ENCODE measurements at regions not wholly inside any gene's neighbourhood (a gene's known extent, or its start where the extent isn't known, plus 50 kb on each side); places are given as distances from the start of the nearest gene placed in this dataset.
"Not testable (repeated sequence)": the region's sequence is repeated elsewhere in the genome, so short reads cannot be mapped to it uniquely, and the experiment has no call there.

DNA sequence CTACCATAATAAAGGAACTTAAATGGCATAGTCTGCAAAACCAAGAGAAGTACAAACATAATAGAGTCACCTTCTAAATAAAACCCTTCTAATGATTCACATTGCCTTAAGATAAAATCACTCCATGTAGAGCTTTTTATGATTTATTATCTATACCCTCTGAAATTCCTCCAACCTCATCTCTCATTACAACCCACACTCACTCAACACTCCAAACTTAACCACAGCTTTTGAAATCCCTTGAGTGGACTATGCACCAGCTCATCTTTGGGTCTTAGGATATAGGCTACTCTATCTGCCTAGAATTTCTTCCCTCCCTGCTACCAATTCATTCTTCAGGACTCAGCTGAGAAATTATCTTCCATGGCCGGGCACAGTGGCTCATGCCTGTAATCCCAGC, 122.5 kb downstream of the CETN3 start:
- no peak for DNase-seq (ENCODE audit: low spot score)

DNA sequence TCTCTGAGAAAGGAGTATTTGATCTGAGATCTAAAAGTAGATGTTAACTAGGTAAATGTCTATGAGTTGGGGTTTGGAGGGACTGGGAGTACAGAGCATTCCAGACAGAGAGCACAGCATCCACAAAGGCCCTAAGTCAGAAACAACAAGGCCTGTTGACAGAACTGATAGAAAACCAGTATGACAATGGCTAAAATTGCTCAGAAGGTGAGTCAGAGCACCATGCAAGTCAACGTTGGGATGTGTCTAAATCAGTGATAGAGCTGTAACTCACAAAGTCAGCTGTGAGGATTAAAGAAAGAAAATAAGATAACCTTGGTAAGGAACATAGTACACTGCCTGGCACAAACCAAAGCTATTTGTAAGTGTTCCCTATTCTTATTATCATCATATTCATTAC, 124.0 kb downstream of the CETN3 start:
- no peak for DNase-seq (ENCODE audit: low spot score)

DNA sequence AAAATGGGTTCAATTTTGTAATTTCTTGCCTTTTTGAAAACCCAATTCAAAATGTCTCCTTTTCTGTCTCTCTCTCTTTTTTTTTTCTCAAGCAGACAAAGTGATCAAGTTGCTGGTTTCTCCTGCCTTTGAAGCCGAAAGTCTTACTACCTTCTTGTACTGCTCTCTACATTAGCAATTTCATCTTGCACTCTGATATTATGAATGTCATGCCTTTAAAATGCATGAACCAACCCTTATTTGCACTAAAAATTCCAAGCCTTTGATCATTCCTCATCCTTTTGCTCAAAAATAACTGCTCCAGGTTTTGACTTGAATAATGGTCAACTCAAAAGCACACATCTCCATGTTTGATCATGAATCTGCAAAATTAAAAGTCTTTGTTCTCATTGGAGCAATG, 125.2 kb downstream of the CETN3 start:
- no peak for DNase-seq (ENCODE audit: low spot score)

DNA sequence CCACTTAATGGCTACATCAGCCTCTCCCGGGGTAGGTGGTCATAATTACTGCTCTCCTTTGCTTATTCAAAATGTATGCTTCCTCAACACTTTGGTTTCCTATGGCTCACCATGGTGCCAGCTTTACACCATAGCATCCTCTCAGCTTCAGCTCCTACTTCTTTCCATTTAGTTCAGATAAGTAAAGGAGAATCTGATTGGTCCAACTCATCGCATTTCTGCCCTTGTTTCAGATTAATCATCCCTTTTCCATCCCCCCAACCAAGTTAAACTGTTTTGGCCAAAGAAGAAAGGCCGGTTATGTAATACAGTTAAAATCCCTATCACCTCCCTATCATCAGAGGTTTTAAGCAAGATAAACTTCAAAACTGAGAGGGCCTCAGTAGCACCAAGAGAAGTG, 130.5 kb downstream of the CETN3 start:
- no peak for DNase-seq (ENCODE audit: low spot score)

DNA sequence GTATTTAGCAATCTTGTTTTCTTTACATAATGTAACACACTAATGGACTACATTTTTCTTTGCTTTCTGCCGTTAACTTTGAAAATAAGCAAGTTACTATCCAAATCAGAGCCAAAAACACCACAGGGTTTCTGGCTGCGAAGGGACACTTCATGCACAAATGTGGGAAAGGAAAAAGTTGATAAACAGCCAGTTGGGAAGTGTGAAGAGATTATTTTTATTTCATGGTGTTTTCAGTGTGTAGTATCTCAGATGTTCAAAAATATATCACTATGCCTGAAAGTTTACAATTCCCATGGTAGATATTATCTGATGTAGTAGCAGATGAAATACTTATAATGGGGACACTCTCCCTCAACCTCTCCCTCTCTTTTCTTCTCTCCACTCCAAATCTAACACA, 135.3 kb downstream of the CETN3 start:
- DNase-seq (ENCODE audit: low spot score) = no peak

DNA sequence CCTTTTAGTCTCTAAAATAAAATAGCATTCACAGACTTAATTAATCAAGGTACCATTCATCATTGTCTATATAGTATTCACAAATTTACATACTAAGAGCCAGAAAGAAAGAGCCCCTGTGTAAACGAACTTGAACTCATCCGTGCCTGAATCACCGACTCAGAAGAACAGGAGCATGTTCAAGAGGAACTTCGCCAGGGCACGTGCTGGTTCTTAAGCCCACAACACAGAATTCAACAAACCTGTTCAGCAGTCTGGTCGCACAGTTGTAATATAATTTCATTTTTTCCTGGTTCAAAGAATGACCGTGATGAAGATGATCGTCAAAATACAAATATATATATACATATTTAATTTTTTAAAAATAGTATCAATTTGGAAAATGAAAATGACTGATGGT, 141.9 kb downstream of the CETN3 start:
- no peak for DNase-seq (ENCODE audit: low spot score)

DNA sequence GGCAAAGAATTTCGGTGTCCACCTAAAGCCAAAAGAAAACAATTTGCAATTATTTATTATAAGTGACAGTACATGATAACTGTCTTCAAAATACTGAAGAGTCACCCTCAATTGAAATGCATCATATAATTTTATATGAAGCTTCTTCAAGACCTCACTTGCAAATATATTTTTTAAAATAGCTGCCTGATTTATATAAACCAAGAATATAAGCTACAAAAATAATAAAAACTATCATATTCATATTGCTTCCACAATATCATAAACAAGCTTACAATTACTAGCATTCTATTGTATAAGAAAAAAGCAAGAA, 144.1 kb downstream of the CETN3 start:
- DNase-seq (ENCODE audit: low spot score) = no peak

DNA sequence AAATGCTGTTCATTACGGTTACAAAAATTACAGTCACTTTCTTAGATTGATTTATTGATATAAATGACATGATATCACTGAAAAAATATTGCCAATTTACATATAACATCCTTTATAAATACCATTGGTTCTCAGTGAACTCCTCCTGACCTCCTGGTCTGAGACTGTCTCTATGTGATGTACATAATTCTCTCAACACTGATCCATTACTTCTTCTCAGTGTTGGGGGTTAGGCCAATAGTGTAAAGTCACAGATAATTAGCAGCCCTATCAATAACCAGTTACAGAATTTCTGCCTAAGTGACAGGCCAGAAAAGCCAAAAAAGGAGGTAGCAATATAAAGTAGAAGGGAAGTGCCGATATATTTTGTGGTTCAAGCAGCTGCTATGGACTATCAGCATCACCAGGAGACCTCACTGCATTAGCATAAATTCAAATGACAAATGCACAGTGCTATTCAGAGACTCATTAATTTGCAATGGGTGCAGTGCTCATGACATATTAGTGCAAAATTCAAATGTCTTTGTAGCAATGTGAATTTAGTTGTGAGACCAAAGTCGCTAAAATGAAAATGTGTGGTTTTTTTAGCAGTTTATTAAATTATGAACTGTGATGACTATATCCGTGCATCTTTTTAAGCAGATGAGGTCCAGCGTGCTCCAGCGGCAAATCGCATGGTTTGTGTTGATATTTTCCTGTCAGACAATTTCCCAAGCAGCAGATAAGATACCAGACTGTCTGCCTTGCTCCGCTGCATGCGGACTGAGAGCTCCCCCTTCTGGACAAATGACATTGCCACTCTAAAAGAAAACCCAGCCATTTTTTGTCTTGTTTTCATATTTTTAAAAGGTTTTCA, 144.6 kb downstream of the CETN3 start:
- DNase-seq (ENCODE audit: low spot score) = no peak

DNA sequence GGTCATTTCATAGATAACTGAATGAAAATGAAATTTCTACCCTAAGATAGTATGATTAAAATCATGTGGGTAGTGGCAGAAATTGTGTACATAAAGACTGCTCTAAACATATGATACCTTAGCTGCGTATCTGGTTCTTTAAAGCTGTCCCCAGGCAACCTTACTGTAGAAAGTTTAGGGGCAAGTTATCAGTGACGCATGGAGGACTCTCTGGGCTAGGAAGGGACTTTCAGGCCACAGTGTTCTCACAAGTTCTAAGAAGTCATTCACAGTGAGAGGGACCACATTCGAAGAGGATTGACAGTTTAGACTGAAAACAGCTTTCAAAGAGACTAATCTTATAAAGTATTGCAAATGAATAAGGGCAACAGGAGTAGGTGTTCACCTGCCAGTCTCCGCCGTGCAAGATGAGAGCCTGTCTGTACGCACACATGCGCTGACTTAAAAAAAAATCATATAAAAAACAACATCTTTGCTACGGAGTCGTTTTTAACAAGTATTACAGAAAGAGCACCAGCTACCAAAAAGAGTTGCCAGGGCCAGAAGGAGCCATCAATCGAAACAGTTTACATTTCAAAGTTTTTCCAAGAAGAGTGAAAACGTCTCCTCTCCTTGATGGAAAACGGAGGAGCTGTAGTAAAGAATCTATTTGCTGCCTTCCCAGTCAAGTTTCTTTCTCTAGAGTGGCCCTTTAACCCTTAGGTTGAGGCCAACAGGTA, 146.3 kb downstream of the CETN3 start:
- DNase-seq (ENCODE audit: low spot score) = no peak

DNA sequence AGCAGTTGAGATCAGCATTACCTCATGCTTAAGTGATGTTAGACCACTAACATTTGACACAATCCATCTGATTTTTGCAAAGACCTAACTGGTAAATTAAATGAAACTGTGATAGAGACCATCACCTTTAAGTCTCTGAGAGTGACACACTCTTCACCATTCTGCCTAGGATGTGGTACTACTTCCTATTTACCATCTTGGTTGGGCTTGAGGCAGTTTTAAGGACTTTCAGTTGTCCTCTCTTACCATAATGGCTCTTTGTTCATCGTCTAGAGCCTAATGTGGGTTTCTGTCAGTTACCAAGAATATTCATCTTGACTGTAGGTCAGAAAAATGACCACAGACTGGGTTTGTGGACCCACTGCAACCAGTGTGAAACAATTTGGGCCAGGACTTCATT, 158.1 kb downstream of the CETN3 start:
- DNase-seq (ENCODE audit: low spot score) = no peak

DNA sequence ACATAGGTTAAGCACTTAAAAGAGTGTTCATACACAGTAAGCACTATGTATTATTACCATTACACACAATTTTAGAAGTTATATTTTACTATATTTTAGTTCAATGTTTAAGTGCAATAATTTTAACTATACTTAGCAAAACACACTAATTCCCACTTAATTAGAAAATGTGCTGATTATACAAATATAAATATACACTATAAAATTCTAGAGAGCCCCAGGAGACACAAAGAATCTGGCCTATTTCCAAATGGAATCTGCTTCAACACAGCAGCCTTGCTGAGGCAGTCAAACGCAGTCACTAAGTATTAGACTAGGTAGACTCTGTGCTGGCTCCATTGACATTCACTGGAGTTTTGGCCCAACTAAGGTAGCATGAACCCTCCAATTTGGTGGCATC, 160.9 kb downstream of the CETN3 start:
- no peak for DNase-seq (ENCODE audit: low spot score)

DNA sequence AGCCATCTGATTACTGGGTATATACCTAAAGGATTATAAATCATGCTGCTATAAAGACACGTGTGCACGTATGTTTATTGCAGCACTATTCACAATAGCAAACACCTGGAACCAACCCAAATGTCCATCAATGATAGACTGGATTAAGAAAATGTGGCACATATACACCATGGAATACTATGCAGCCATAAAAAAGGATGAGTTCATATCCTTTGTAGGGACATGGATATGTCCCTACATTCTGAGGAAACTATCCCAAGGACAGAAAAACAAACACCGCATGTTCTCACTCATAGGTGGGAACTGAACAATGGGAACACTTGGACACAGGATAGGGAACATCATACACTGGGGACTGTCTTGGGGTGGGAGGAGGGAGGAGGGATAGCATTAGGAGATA, 165.7 kb downstream of the CETN3 start:
- not testable (repeated sequence) for DNase-seq (ENCODE audit: low spot score)

DNA sequence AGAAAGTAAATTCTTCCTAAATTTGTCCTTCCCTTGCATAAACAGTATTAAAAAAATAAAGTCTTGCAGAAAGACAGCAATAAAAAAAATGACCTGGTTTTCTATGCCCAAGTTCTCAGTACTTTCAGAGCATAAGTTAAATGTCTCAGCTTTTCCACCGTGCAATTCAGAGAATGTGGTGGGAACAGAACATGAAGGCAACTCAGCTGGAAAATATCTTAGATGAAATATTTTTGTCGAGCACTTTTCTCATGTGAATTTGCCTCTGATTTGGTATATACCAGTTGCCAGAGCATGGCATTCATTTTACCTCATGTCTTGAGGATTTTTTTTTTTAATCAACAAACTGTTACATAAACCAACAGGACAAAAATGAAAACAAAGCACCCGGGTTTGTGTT, 176.1 kb downstream of the CETN3 start:
- no peak for DNase-seq (ENCODE audit: low spot score)

DNA sequence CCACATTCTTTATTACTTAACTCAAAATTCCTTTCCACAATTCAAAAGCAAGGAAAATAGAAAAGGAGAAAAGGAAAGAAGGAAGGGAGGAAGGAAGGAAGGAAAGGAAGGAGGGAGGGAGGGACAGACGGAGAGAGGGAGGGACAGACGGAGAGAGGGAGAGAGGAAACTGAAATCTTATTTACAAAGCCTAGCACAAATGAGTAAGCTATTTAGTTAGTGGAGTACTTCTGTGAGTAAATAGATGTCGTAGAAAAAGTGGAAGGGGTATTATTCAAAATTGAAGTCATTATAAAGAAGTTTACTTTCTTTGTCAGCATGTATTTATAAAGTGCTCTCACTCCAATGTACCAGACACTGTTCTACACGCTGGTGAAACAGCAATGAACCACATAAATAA, 177.9 kb downstream of the CETN3 start:
- DNase-seq (ENCODE audit: low spot score) = no peak

DNA sequence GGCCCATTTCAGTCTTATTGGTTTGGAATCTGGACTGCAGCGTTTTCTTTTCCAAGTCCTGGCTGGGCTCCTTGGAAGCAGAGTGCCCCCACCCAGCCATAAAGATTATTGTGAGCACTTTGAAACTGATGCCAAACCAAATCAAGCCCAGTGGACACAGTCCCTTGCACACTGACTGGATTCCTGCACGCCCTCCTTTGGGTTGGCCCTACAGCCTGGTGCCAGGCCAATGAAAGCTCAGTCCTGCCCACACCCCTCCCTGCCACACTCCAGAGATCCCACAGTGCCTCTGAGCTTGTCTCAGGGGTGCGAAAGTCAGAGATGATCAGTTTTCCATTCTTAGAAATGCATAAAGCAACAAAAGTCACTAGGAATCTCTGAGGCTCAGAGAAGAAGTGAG, 181.9 kb downstream of the CETN3 start:
- no peak for DNase-seq (ENCODE audit: low spot score)

DNA sequence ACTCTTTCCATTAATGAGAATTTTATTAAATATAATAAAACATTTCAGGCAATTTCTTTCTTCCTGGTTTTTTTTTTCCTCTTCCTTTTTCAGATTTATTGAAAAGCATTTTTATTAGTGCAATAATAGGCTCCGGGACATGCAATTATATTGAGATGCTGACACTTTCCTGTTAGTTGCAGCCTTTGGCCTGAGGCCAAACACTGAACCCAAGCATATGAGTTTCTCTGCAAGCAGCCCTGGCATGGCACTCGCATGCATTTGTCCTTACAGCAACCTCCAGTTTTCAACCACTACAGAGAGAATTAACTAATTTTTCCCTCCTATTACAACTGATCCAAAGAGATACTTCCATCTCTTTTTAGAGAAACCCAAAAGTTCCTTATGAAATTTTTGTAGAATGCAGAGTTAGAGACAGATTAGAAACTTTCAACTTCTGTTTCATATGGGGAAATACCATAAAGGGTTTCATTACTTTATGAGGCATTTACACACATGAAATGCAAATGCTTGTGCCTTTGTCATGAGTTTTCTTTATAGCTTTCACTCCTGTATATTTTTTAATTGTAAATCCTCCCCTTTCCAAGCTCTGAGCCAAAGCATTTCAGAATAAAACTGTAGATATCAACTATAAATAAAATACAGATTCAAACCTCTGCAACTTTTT, 183.0 kb downstream of the CETN3 start:
- DNase-seq (ENCODE audit: low spot score) = no peak

DNA sequence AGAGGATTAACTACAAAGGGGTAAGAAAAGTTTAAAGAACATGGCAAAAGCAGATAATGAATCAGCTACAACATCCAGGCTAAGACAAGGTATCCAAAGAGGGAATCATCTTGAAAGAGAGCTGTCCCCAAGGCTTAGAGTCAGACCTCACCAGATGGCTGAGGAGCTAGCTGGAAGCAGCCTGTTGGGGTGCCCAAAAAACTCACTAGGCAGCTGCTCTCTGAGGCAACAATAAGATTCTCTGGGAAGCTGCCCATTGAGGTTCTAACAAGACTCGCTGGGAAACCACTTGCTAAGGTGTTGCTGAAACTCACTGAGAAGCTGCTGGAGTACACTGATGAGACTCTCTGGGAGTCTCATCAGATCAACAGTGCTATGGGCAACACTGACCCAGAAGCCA, 185.2 kb downstream of the CETN3 start:
- DNase-seq (ENCODE audit: low spot score) = no peak

DNA sequence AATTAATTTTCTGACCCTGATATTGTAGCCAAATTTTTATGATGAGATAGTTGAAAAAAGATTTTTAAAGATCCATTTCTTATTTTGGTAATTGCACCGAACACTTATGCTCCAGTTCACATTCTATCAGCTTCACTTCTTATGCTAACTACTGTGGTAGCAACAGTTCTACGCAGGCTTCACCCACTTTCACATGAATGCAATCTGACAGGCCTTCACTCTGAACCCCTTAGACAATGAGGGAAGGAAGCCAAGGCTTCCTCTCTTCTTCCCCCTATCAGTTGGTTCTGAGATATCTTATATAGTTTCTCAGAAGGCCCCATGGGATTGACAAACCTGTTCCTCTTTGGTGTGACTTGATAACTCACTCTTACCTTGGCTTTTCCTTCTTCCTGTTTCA, 185.8 kb downstream of the CETN3 start:
- DNase-seq (ENCODE audit: low spot score) = no peak

DNA sequence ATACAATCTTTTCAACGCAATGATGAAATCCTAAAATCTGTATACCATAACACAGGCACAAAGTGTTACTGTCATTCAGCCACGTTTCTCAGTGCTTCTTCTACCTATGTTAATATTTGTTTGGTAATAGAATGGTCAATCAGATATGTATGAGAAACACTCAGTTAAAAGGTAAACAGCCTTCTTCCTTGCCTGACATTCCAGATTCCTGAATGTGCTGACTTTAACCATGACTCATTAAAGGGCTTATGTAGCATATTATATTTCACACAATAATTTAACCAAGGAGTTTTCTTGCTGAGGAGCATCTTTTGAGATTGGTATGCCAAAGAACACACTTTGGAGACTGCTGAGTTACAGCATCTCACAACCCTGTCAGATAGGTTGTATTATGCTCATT, 187.6 kb downstream of the CETN3 start:
- DNase-seq (ENCODE audit: low spot score) = no peak

DNA sequence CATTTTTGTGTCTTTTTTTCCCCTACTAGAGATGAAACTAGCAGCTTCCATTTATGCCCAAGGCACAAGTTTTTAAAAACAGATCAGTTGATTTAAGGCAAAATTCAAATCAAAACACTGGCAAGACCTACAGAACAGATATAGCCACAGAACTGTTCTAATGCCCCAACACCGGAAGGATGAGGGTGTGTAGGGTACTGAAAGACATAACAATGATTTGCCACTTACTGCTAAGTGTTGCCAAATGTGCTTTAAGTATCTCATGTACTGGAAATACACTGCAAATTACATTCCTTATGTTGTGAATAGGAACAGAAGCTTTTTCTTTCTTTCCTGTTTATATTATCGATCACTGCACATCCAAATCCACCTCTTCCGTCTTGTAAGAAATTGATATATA, 189.0 kb downstream of the CETN3 start:
- no peak for DNase-seq (ENCODE audit: low spot score)

DNA sequence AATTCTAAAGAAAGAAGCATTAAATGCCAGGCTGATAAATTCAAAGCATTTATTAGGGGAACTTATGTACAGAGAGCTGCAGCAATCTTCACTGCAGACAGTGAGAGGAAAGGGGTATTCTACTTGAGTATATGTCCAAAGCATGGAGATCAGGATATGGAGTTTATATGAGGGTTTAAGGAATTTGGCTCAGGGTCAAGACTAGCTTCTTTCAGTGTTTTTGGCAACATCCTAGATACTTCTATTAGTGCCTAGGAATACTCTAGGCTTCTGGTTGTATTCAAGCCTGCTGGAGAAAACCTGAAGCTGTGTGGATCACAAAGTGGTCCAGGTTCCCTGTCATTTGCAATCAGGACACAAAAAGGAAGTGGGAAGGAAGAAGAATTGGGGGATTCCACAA, 194.6 kb downstream of the CETN3 start:
- no peak for DNase-seq (ENCODE audit: low spot score)

DNA sequence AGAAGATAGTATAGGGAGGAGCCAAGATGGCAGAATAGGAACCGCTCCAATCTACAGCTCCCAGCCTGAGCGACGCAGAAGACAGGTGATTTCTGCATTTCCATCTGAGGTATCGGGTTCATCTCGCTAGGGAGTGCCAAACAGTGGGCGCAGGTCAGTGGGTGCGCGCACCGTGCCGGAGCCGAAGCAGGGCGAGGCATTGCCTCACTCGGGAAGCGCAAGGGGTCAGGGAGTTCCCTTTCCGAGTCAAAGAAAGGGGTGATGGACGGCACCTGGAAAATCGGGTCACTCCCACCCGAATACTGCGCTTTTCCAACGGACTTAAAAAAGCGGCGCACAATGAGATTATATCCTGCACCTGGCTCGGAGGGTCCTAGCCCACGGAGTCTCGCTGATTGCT, 201.2 kb downstream of the CETN3 start:
- DNase-seq (ENCODE audit: low spot score) = not testable (repeated sequence)

DNA sequence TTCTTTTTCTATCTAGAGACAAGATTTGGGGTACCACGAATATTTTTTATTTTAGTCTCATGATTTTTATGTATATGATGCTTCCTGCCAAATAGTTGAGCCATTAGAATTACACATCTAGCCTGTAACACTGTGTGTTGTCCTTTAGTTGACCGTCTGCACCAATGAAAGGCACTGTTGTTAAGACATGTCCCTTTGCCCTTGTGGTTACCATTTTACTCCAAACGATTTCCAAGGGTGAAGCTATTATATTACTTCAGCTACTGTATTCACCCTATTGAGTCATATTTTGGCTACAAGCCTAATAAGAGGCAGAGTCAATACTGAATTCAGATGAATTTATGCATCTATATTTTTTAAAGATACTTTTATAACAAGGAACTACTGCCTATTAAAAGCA, 207.6 kb downstream of the CETN3 start:
- no peak for DNase-seq (ENCODE audit: low spot score)

All from mesenteric fat pad (tissue), 1 donor.